NOMO-1 treated with DMSO at 0.1 percent for 48 hours (cell line): ENCODE measurements at regions not wholly inside any gene's neighbourhood (a gene's known extent, or its start where the extent isn't known, plus 50 kb on each side); places are given as distances from the start of the nearest gene placed in this dataset.

Experiments
- DNase-seq: peaks from one replicate; lab custom pipeline; 2025; ENCODE audit not compliant: unreplicated experiment; lab: John Stamatoyannopoulos, UW

DNA sequence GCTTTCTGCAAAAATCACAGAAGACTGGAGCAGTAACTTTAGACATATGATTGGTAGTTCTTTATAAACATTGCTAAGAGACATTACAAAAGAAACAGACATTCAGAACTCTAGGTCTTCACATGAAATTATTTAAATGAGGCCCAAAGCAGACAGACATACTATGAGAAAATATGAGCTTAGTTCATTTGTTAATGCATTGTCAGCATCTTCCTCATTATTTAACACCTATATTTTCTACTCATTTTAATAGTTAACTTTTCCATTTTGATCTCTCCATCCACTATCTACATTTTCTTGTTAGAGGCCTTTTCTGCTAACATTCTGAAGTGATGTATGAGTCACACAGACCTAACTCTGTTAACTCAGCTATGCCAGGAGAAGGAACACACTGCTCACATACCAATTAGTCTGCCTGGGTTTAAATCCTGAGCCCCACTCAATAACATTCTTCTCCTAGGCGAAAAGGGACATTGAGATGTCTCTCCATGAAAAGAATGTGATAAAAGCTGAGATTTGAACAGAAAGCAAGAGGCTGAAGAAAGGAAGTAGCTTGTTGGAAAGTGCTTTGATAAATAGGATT, 400.3 kb upstream of the PKDCC start:
- DNase-seq: no peak

GRCh38 chr2:41657226-41657625, 390.6 kb upstream of the PKDCC start:
- no peak for DNase-seq

GRCh38 chr2:41659758-41660157, 388.1 kb upstream of the PKDCC start:
- DNase-seq: no peak

GRCh38 chr2:41662461-41662860, 385.4 kb upstream of the PKDCC start:
- DNase-seq: no peak

DNA sequence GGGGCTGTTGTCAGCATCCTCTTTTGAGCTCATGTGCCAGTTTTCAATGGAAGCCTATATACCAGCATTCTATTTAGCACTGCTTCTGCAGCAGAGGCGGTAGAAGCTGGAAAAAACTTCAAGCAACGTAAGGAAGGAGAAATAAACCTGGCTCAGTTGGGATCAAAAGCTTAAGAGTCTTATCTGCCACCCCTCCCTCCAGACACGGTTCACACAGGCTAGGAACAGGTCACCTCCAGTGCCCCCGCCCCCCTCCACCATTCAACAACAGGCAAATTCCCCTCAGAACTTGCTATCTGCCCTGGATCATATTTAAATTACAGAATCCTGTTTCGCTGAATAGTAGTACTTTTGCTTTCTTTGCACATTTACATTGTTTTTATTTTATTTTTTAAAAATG, 384.8 kb upstream of the PKDCC start:
- no peak for DNase-seq

DNA sequence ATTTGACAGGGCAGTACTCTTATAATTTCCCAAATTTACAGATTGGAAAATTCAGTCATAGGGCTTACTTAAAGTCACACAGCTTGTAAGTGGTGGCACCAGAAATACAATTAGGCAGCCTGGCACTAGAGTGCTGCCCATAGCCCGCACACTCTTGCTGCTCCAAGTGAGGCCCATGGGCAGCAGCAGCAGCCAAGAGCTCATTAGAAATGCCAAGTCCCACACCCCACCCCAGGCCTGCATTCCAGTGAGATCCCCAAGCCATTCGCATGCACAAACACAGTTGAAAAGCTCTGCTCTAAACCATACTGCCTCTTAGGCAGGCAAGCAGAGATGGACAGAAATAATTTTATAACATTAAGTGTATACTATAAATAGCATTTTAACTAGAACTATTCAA, 379.3 kb upstream of the PKDCC start:
- no peak for DNase-seq

- DNase-seq: no peak
Observed at GRCh38 chr2:41678639-41679038, 369.2 kb upstream of the PKDCC start.

- DNase-seq: no peak
Observed at GRCh38 chr2:41686156-41686555, 361.7 kb upstream of the PKDCC start.

DNA sequence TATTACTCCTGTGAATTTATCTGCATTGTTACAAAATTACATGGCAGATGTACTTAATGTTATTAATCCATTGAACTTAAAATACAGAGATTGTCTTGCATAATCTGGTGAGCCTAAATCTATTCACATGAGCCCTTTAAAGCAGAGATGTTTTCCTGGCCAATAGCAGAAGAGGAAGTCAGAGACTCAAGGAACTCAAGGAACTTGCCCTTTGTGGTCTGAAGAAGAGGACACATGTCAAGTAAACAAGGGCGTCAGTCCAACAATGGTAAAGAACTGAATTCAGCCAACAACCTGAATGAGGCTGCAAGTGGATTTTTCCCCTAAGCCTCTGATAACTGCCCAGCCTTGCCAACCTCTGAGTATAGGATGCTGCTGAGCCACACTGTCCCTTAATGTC, 356.3 kb upstream of the PKDCC start:
- DNase-seq: peak; percentile 72

- DNase-seq: no peak
Observed at GRCh38 chr2:41694536-41695049, 353.2 kb upstream of the PKDCC start.

DNA sequence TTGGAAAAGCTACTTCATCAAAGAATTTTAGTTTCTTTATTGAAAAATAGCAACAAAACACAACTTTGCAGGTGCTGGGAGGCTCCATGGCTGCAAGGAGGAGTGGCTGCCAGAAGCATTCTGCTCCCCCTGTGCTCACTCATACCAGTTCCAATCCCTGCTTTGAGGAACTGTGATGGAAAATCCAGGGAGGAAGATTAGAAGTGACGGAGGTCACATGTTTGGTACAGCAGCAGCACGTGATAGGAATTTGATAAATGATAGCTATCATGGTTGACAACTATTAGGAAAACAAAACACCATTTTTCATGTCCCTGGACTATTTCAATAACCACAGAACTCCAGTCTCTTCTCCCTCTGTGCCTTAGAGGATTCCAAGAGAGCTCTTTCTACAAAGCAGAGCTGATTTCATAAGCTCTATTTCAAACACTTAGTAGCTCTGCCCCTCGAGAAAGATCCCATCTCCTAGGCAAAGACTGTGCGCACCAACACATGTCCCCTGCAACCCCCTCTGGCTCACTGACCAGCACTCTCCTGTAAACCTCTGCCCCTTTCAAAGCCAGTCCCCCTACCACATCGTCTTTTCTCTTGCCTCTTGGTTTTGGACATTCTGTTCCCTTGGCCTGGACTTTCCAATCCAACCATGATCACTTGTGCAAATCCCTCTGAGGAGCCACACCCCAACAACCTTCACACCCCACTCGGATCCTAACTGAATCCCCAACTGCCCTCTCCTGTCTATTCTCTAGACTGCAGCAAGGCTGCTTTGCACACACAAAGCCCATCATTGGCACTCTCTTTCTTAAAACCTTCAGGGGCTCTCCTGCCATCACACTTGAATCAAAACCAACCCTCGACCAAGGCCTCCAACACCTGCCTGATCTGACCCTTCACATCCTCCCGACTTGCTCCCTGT, 352.4 kb upstream of the PKDCC start:
- DNase-seq: no peak

- no peak for DNase-seq
Observed at GRCh38 chr2:41697389-41697788, 350.4 kb upstream of the PKDCC start.

DNA sequence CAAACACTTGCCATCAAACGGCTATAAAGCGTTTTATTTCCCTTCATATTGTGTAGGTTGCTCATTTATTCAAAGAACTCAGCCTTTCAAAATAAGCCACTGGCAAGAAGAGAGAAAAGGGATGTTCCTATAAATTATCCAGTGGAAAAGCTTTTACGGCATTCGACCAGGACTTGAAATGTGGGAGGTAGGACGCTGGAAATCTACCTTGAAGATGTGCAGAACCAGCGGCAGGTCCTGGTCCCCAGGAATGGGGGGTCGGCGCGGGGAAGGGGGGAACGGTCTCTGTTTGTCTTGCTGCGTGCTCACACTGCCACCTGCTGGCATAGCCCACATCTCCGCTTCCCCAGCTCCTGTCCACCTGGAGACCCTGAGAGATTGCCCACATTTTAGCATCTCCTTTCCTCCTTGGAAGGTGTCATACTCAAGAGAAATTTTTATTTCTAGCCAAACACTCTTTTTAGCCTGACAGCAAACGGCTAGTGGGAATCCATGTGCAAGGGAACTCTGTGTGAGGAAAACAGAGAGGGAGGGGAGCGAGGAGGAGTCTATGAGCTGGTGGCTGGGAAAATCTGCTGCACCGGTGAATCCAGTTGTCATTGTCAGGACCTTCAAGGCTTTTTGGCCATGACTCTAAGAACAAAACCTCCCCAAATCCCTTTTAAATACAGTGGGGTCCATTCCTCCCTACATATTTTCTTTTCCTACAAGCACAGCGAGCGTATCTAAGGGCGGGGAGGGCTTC, 349.0 kb upstream of the PKDCC start:
- peak; percentile 17 for DNase-seq

- peak; percentile 93 for DNase-seq
Observed at GRCh38 chr2:41701231-41701630, 346.6 kb upstream of the PKDCC start.

DNA sequence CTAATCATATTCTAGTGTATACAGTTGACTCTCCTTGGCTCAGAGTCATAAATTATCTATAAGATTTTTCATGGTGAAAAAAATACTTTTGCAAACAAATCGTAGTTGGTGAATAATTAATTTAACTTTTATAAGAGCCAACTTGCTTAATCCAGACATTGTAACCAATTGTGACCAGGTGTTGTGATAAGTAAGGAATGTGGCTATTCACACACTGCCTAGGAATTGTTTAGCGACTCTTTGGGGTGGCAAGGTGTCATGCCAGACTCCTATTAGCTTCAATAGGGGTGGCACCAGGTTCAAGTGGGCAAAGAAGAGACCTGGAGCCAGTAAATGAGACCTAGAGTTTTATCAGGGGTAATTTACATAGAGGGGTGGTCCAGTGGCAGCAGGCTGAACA, 344.7 kb upstream of the PKDCC start:
- DNase-seq: no peak

DNA sequence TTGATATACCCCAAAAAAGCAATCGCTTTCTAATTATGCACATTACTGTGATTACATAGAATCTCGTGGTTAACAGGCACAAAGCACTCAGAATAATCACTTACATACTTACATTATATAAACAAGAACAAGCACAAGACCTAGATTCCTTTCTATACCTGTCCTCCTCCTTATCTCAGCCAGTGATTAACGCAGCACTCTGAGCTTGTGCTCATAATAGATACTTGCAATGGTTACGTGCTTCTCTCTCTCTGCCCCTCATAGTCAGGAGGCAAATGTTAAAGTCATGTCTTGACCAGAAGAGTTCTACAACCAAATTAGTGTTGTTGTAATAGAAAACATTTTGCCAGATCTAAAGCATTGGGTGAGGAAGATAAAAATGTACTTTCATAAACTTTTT, 342.2 kb upstream of the PKDCC start:
- no peak for DNase-seq

GRCh38 chr2:41706286-41706685, 341.5 kb upstream of the PKDCC start:
- no peak for DNase-seq

GRCh38 chr2:41707790-41708451, 339.9 kb upstream of the PKDCC start:
- DNase-seq: no peak

GRCh38 chr2:41709702-41710599, 337.9 kb upstream of the PKDCC start:
- DNase-seq: no peak

DNA sequence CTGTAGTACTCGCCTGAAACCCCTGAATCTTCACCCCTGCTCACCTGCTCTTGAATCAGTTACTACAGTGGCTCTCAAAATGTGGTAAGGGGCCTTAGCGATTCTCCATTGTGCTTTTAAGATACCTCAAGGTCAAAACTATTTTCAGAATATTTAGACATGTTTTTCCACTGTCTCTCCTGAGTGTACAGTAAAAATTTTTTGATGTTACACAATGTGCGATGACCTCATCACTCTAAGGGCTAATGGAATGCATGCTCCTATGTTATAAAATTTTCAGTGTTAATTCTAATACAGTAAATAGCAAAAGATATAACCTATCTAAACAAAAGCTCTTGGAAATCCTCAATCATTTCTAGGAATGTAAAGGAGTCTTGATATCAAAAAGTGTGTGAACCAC, 336.9 kb upstream of the PKDCC start:
- no peak for DNase-seq
